VCaP (cell line): ENCODE measurements at regions not wholly inside any gene's neighbourhood (a gene's known extent, or its start where the extent isn't known, plus 50 kb on each side); places are given as distances from the start of the nearest gene placed in this dataset.

Experiments used
- H3K27ac ChIP-seq: fragments of 450-650 bp; 2 replicates; pipeline ENCODE4 v1.5.1; 2017
- TF ChIP-seq, protein P1 (sequence below): fragments of 450-650 bp; conservative IDR thresholded peaks from 2 replicates; pipeline ENCODE4 v1.5.1; 2017; ENCODE audit warnings: mild to moderate bottlenecking, moderate library complexity

DNA sequence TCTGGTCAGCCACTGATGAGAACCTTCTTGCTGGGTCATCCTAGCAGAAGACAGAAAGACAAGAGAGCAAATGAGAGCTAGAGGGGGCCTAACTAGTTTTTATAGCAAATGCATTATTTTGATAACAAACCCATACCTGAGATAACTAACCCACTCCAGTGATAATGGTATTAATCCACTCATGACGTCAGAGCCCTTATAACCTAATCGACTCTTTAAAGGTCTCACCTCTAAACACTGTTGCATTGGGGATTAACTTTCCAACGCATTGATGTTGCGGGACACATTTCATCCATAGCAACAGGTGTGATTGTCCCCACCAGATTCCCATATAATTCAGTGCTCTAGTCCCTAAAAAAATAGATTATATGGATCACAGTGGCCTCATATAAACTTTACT, 312.1 kb downstream of the HTR1B start:
- TF ChIP-seq, protein P1, sequence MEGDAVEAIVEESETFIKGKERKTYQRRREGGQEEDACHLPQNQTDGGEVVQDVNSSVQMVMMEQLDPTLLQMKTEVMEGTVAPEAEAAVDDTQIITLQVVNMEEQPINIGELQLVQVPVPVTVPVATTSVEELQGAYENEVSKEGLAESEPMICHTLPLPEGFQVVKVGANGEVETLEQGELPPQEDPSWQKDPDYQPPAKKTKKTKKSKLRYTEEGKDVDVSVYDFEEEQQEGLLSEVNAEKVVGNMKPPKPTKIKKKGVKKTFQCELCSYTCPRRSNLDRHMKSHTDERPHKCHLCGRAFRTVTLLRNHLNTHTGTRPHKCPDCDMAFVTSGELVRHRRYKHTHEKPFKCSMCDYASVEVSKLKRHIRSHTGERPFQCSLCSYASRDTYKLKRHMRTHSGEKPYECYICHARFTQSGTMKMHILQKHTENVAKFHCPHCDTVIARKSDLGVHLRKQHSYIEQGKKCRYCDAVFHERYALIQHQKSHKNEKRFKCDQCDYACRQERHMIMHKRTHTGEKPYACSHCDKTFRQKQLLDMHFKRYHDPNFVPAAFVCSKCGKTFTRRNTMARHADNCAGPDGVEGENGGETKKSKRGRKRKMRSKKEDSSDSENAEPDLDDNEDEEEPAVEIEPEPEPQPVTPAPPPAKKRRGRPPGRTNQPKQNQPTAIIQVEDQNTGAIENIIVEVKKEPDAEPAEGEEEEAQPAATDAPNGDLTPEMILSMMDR = no peak

DNA sequence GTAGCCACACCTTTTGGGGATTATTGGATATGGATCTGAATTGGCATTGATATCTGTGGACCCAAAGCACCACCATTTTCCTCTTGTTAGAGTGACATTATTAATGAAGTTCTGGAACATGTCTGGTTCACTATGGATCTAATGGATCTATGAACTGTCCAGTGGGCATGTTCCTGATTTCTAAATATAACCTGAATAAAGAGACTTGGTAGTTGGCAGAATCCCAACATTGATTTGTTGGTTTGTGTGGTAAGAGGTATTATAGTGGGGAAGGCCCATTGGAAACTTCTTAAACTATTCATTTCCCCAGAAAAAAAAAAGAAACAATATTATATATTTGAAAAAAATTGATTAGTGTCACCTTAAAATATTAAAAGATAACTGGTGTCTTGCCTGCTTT, 312.6 kb downstream of the HTR1B start:
- TF ChIP-seq, protein P1 = no peak
- no peak overlapping the region for H3K27ac ChIP-seq

More for the DNA sequence above, 312.1 kb downstream of the HTR1B start:
- no peak overlapping the region for H3K27ac ChIP-seq

DNA sequence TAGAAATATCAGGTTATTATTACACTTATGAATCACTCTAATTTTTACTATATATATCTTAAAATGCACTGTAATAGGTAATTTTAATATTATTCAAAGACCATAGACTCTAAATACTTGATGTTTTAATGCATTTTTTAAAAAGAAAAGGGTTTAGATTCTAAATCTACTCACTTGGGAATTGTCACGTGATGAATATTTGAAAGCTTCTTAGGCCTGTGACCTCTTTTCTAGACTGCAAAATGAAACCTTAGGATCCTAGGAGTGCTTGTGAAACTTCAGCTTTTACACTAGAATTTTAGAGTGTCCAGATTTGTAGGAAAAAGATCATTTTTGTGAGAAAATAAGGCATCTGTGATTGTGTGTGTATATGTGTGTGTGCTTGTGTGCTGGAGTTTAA, 318.0 kb downstream of the HTR1B start:
- TF ChIP-seq, protein P1 = no peak
- no peak overlapping the region for H3K27ac ChIP-seq

DNA sequence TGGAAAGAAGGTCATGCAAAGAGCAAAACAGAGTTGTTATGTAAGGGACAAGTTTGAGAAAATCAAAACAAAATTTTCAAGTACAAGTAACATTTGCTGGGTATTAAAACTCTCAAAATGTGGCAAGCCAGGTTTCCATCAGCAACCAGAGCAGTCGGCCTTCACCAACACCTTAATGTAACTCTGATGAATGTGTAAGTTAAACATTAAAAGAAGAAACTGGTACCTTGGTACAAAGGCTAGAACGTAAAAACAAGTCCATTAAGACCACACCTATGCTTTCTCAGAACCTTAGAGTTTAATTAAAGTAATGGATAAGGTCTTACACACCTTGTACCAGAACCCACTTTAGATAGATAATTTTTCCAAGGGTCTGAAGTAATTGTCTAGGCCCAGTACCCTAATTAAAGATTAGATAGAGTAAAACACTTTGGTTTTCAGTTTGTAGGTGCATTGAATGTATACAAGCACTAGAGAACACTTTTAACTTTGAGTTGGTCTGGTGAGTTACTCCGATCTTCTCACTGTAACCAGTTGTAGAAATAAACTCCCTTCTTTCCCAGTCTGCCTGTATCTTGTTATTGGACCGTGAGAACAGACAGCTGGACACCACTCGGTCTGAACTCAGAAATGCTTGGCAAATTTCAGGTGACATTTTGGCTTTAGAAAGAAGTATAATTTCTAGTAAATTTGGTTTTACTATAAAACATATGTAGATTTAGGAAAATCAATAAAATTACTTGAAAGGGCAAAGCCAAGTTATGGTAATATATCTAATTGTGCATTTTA, 319.4 kb downstream of the HTR1B start:
- H3K27ac ChIP-seq = no peak overlapping the region
- TF ChIP-seq, protein P1 = no peak

DNA sequence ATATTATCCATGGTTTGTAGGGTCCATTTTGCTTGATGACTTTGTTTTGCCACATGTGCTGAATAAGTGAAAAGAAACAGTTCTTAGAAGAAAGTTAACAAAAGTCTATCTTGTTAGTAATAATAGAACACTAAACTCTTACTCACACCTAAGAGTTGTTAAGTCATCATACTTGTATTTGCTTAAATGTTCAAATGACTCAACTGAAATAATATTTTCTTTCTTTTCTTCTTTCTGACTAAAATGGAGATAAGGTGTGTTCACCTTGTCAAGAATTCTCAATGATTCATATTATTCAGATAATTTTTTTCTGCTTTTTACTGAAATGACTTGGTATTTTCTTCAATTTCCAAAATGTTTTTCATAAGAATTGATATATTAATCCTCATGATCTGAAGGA, 327.2 kb downstream of the HTR1B start:
- H3K27ac ChIP-seq = no peak overlapping the region
- TF ChIP-seq, protein P1 = no peak

DNA sequence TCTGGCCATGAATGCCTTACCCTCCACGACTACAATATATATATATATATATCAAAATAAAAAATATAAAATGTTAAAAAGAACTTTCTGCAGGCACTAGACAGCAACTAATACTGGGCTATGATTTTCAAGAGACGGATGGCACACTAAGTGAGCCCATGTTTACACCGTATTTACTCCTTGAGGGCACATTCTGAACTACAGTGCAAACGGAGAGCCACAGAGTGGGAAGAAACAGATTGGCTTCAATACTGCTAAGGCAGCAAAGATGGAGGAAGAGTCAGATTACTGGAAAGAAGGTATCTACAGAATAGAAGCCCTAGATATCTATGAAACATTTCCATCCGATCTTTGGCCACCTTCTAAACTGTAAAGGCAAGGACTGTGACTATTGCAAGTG, 330.3 kb downstream of the HTR1B start:
- H3K27ac ChIP-seq = no peak overlapping the region

DNA sequence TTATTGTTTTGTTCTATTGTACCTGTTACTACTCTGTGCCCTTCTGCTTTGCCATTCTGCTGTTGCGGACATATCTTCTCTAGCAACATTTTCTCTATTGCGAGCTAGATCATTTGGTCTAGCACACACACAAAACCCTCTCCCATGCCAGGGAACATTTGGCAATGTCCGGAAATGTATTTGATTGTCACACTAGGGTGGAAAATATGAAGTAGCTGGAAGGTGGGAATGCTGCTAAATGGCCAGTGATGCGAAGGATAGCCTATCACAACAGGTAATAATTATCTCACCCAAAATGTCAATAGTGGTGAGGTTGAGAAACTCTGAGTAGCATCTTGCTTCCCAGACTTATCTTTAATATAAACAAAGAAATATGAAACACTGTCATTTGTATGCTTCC, 331.9 kb downstream of the HTR1B start:
- H3K27ac ChIP-seq = no peak overlapping the region
- TF ChIP-seq, protein P1 = no peak

More for the DNA sequence above, 330.3 kb downstream of the HTR1B start:
- TF ChIP-seq, protein P1 = no peak
